Endothelial cell of umbilical vein (primary cell): ENCODE measurements at regions not wholly inside any gene's neighbourhood (a gene's known extent, or its start where the extent isn't known, plus 50 kb on each side); places are given as distances from the start of the nearest gene placed in this dataset.

Experiments
- BruUV-seq: library from RNA; stranded (reverse); fragments of 400-500 nt; replicated peaks from 2 replicates; lab custom pipeline; 2021; lab: Mats Ljungman, UMichigan
- CTCF ChIA-PET: fragments of 300-600, 350-600 bp; sonication (Branson Sonifier 250); formaldehyde crosslinking; loops from one replicate; lab custom pipeline; 2021; ENCODE audit warnings: antibody characterized with exemption, inconsistent platforms; lab: Charles Lee
- POLR2A ChIA-PET: fragments of 300-600, 350-600 bp; sonication (Branson Sonifier 250); formaldehyde crosslinking; loops from one replicate; lab custom pipeline; 2021; ENCODE audit warnings: antibody characterized with exemption, inconsistent platforms; lab: Charles Lee
- DNase-seq: peaks from one replicate; pipeline ENCODE4 v3.0.0-alpha.2; 2011; ENCODE audit warnings: low read depth, low spot score
- FAIRE-seq: peaks from 2 replicates; lab custom pipeline; 2011; peaks lifted over from hg19 to GRCh38; lab: Jason Lieb, UNC
- H2AFZ ChIP-seq: 2 replicates; pipeline ENCODE4 v1.6.0; 2012; ENCODE audit warnings: low read depth, low read length, control low read depth, inconsistent platforms
- H3K27ac ChIP-seq: 2 replicates; pipeline ENCODE4 v1.5.1; 2011; ENCODE audit warnings: low read depth, mild to moderate bottlenecking, control low read depth, low read length, moderate library complexity; ENCODE audit not compliant: insufficient read depth
- H3K27me3 ChIP-seq, 2 experiments: 2 replicates each; pipeline versions ENCODE4 v1.6.0 to v1.6.1; 2011; ENCODE audit warnings: low read length in 2 of 2, mixed read lengths in 1 of 2; ENCODE audit not compliant: control insufficient read depth in 2 of 2, insufficient read depth in 2 of 2
- H3K36me3 ChIP-seq, 2 experiments: 2 replicates in 1 of 2; 3 replicates in 1 of 2; pipeline ENCODE4 v1.5.1; 2011; ENCODE audit warnings: low read length in 2 of 2, mild to moderate bottlenecking in 1 of 2, moderate library complexity in 1 of 2; ENCODE audit not compliant: control insufficient read depth in 2 of 2, insufficient read depth in 2 of 2; ENCODE audit errors: extremely low read depth in 1 of 2
- H3K4me1 ChIP-seq: 3 replicates; pipeline ENCODE4 v1.5.1; 2011; ENCODE audit warnings: mild to moderate bottlenecking, low read length; ENCODE audit not compliant: control insufficient read depth, insufficient read depth; ENCODE audit errors: extremely low read depth
- H3K4me2 ChIP-seq: 2 replicates; pipeline ENCODE4 v1.6.1; 2011; ENCODE audit warnings: low read length, control low read depth, mixed read lengths; ENCODE audit not compliant: insufficient read depth
- H3K4me3 ChIP-seq, 3 experiments: fragments of 200-600 bp in 1 of 3; sonication (generic), shearing (Covaris generic) in 1 of 3; replicated peaks in 1 of 3; 2 replicates each; pipeline ENCODE4 v1.5.1; 2011 to 2016; ENCODE audit warnings: control low read depth in 3 of 3, low read length in 3 of 3, mild to moderate bottlenecking in 2 of 3, inconsistent platforms in 1 of 3, low read depth in 1 of 3, moderate library complexity in 1 of 3; ENCODE audit not compliant: insufficient read depth in 1 of 3
- H3K79me2 ChIP-seq: 2 replicates; pipeline ENCODE4 v1.6.0; 2012; ENCODE audit warnings: low read length, inconsistent platforms; ENCODE audit not compliant: control insufficient read depth, insufficient read depth
- H3K9ac ChIP-seq: replicated peaks from 2 replicates; pipeline ENCODE3; 2011; ENCODE audit warnings: low read length, control low read depth; ENCODE audit not compliant: insufficient read depth; ENCODE audit errors: extremely low read depth
- H3K9me1 ChIP-seq: replicated peaks from 3 replicates; pipeline ENCODE4 v1.6.0; 2011; ENCODE audit warnings: mild to moderate bottlenecking, low read length; ENCODE audit not compliant: control insufficient read depth, insufficient read depth; ENCODE audit errors: extremely low read depth
- H3K9me3 ChIP-seq: replicated peaks from 2 replicates; pipeline ENCODE4 v1.5.1; 2012; ENCODE audit warnings: low read length, inconsistent platforms; ENCODE audit not compliant: control insufficient read depth, insufficient read depth
- H4K20me1 ChIP-seq: replicated peaks from 2 replicates; pipeline ENCODE3; 2011; ENCODE audit warnings: mild to moderate bottlenecking, low read length; ENCODE audit not compliant: control insufficient read depth, insufficient read depth; ENCODE audit errors: extremely low read depth
- CTCF ChIP-seq, 2 donors: IDR thresholded peaks; 1 replicate in 1 of 2; 2 replicates in 1 of 2; pipeline ENCODE4 v1.5.1; 2011; ENCODE audit warnings: low read length in 2 of 2, mild to moderate bottlenecking in 2 of 2, moderate library complexity in 2 of 2, control low read depth in 1 of 2, inconsistent platforms in 1 of 2, low read depth in 1 of 2; ENCODE audit not compliant: insufficient read depth in 1 of 2; ENCODE audit errors: extremely low read depth in 1 of 2
- EZH2 ChIP-seq: IDR thresholded peaks from 2 replicates; pipeline ENCODE4 v1.6.1; 2012; ENCODE audit warnings: borderline replicate concordance, low read depth, mild to moderate bottlenecking, moderate library complexity, low read length, inconsistent platforms; ENCODE audit not compliant: severe bottlenecking
- FOS ChIP-seq: IDR thresholded peaks from 2 replicates; pipeline ENCODE4 v1.6.1; 2011; ENCODE audit warnings: mild to moderate bottlenecking, low read length, moderate library complexity, borderline replicate concordance; ENCODE audit not compliant: insufficient read depth
- GATA2 ChIP-seq: IDR thresholded peaks from 2 replicates; pipeline ENCODE4 v1.7.0; 2011; ENCODE audit warnings: low read depth, mild to moderate bottlenecking, moderate library complexity, mixed read lengths, low read length; ENCODE audit not compliant: insufficient read length, insufficient read depth
- JUN ChIP-seq: IDR thresholded peaks from 2 replicates; pipeline ENCODE4 v1.6.1; 2011; ENCODE audit warnings: borderline replicate concordance, low read depth; ENCODE audit not compliant: insufficient read length, insufficient read depth
- MAX ChIP-seq: IDR thresholded peaks from 2 replicates; pipeline ENCODE4 v1.6.1; 2011; ENCODE audit not compliant: insufficient read depth, insufficient read length
- POLR2A ChIP-seq: IDR thresholded peaks from 2 replicates; pipeline ENCODE4 v1.6.1; 2012; ENCODE audit warnings: low read depth, mild to moderate bottlenecking, control low read depth, low read length
- POLR2AphosphoS5 ChIP-seq: IDR thresholded peaks from 2 replicates; pipeline ENCODE4 v1.6.1; 2012; ENCODE audit warnings: low read depth, mild to moderate bottlenecking, control low read depth, low read length, moderate library complexity; ENCODE audit not compliant: insufficient read depth
- dilution Hi-C: fragments of 300-500 bp; cut with MboI; formaldehyde crosslinking; loops from one replicate; pipeline ENCODE4 v1.15.0; 2019; ENCODE audit warnings: low sequenced_read_pairs; ENCODE audit not compliant: extremely low pct_ligation_motif_present
- intact Hi-C: fragments of 100-400 bp; cut with micrococcal nuclease; formaldehyde crosslinking; loops from one replicate; pipeline ENCODE4 v1.10.0; 2022

- FAIRE-seq (no peak), DNase-seq (peak; percentile 44)
- Histone ChIP-seq H3K36me3 (peaks cover 0 to 6% of the 10 kb centered on the region in 2 experiments), H3K27me3 (no peaks in the 10 kb centered on the region), H3K79me2 (peaks cover 24% of the 10 kb centered on the region), H3K4me3 (no peak overlapping the region), H3K9me1 (no peaks in the 10 kb centered on the region), H3K4me2 (peak overlapping the region; percentile 26), H4K20me1 (no peaks in the 10 kb centered on the region), H3K27ac (peak overlapping the region; percentile 3), H3K9me3 (no peaks in the 10 kb centered on the region), H3K9ac (no peak overlapping the region), H2AFZ (no peak overlapping the region), H3K4me1 (peaks cover 34% of the 10 kb centered on the region)
- dilution Hi-C loops (no loop called here), intact Hi-C loops (loop anchor here (1.0 kb wide), 1 partner anchor 161 kb away; no protein-coding TSS in a partner anchor)
- BruUV-seq, result no TSS peak
- ChIA-PET POLR2A (no interaction called here), CTCF (interaction anchor here (1.0 to 2.5 kb wide), 6 partner anchors 30 to 169 kb away, joined by 3 to 13 read pairs (median 6); no protein-coding TSS in a partner anchor)
- peak; percentile 90 for TF ChIP-seq GATA2
- TF ChIP-seq FOS, result peak; percentile 8
- TF ChIP-seq MAX, result no peak
- no peak for TF ChIP-seq POLR2A
- TF ChIP-seq EZH2, result no peak
- no peak for TF ChIP-seq JUN
These were observed 54.8 kb upstream of the SEC14L1 start for GRCh38 chr17:77085926-77086432.

DNA sequence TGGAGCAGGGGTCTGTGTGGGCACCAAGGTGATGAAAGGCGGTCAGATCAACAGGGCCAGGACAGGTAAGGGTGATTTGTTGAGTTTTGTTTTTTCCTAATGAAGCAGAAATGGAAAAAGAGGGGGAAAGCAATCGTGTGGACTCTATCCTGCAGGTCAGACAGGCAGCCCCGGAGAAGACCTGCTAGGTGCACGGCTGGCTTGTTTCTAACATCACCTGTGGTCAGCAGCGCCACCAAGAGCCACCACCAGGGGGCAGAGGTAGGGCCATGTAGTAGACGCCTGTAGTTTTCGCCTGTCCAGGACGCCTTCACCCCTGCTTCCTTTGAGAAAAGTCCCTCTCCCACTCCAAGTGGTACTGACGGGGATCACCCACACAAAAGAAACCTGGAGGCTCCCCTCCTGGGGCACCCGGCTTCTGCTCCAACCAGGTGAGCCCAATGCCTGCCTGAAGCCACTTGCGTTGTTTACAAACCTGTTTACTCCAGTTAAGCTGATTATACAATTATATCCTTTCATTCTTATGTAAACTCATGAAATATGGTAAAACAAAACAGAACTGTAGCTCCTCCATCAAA, 54.2 kb upstream of the SEC14L1 start:
- dilution Hi-C loops, result no loop called here
- no peaks in the 10 kb centered on the region for H4K20me1 ChIP-seq
- peak overlapping the region; percentile 22 for H3K27ac ChIP-seq
- H3K27me3 ChIP-seq, result no peaks in the 10 kb centered on the region
- peaks cover 3 to 6% of the 10 kb centered on the region in 2 experiments for H3K36me3 ChIP-seq
- no peaks in the 10 kb centered on the region for H3K9me3 ChIP-seq
- CTCF ChIA-PET, result interaction anchor here (0.7 to 3.2 kb wide), 15 partner anchors 9 to 218 kb away, joined by 3 to 28 read pairs (median 4); partner anchors contain the start of genes MGAT5B and SEC14L1
- no TSS peak for BruUV-seq
- H3K4me3 ChIP-seq, result no peak overlapping the region
- H3K4me2 ChIP-seq, result peak overlapping the region; percentile 26
- intact Hi-C loops, result loop anchor here (1.0 kb wide), 1 partner anchor 161 kb away; no protein-coding TSS in a partner anchor
- DNase-seq (peak; percentile 75), FAIRE-seq (peak; percentile 67)
- POLR2A ChIA-PET, result no interaction called here
- no peaks in the 10 kb centered on the region for H3K9me1 ChIP-seq
- peaks cover 29% of the 10 kb centered on the region for H3K79me2 ChIP-seq
- peak overlapping the region; percentile 59 for H2AFZ ChIP-seq
- TF ChIP-seq CTCF (IDR thresholded peaks at IDR 0.05; ENCODE audit: extremely low read depth in 1 of 2, insufficient read depth in 1 of 2, low read depth in 1 of 2, low read length in 2 of 2), result peak; percentile 94 to 96
- no peak for TF ChIP-seq POLR2AphosphoS5
- H3K9ac ChIP-seq, result peak overlapping the region; percentile 36
- peaks cover 39% of the 10 kb centered on the region for H3K4me1 ChIP-seq
